CD14-positive monocyte (primary cell): ENCODE measurements at regions not wholly inside any gene's neighbourhood (a gene's known extent, or its start where the extent isn't known, plus 50 kb on each side); places are given as distances from the start of the nearest gene placed in this dataset.

Experiments
- DNase-seq, 3 donors: peaks; one replicate each; pipeline ENCODE4 v3.0.0-alpha.2; 2011 to 2022
- H2AFZ ChIP-seq: 2 replicates; pipeline ENCODE4 v1.6.0; 2012; ENCODE audit warnings: mild to moderate bottlenecking, low read depth, low read length, inconsistent platforms; ENCODE audit not compliant: insufficient read depth, poor library complexity, severe bottlenecking
- H3K27ac ChIP-seq, 2 donors: 1 replicate in 1 of 2; 2 replicates in 1 of 2; pipeline ENCODE4 v1.5.1; 2012 to 2013; ENCODE audit warnings: low read length in 2 of 2, control low read depth in 1 of 2, inconsistent platforms in 1 of 2, low read depth in 1 of 2, mild to moderate bottlenecking in 1 of 2
- H3K27me3 ChIP-seq, 2 donors: one replicate each; pipeline versions ENCODE4 v1.6.0 to v1.6.1; 2011 to 2013; ENCODE audit warnings: low read length in 2 of 2; ENCODE audit not compliant: control insufficient read depth in 2 of 2, insufficient read depth in 2 of 2
- H3K36me3 ChIP-seq, 2 donors: replicated peaks in 1 of 2; 1 replicate in 1 of 2; 2 replicates in 1 of 2; pipeline versions ENCODE4 v1.5.1 to v1.6.1; 2012 to 2013; ENCODE audit warnings: low read length in 2 of 2, control low read depth in 1 of 2, inconsistent platforms in 1 of 2, mild to moderate bottlenecking in 1 of 2; ENCODE audit not compliant: insufficient read depth in 2 of 2, control insufficient read depth in 1 of 2
- H3K4me1 ChIP-seq, 2 donors: 1 replicate in 1 of 2; 2 replicates in 1 of 2; pipeline versions ENCODE4 v1.5.1 to v1.6.1; 2012 to 2013; ENCODE audit warnings: low read length in 2 of 2, control low read depth in 1 of 2, inconsistent platforms in 1 of 2, mild to moderate bottlenecking in 1 of 2, moderate library complexity in 1 of 2; ENCODE audit not compliant: insufficient read depth in 2 of 2, control insufficient read depth in 1 of 2
- H3K4me2 ChIP-seq: replicated peaks from 2 replicates; pipeline ENCODE3; 2012; ENCODE audit warnings: low read length, moderate library complexity, mild to moderate bottlenecking; ENCODE audit not compliant: poor library complexity, severe bottlenecking; ENCODE audit errors: extremely low read depth
- H3K4me3 ChIP-seq, 3 experiments: fragments of 200-600 bp in 1 of 3; sonication (generic) in 1 of 3; replicated peaks in 1 of 3; 1 replicate in 2 of 3; 2 replicates in 1 of 3; pipeline ENCODE4 v1.5.1; 2011 to 2013; ENCODE audit warnings: low read length in 3 of 3, mild to moderate bottlenecking in 3 of 3, control low read depth in 2 of 3, low read depth in 2 of 3, inconsistent platforms in 1 of 3, moderate library complexity in 1 of 3
- H3K79me2 ChIP-seq: 2 replicates; pipeline ENCODE4 v1.6.0; 2012; ENCODE audit warnings: mild to moderate bottlenecking, control low read depth, inconsistent platforms, low read length, moderate library complexity; ENCODE audit not compliant: insufficient read depth
- H3K9ac ChIP-seq: 2 replicates; pipeline ENCODE4 v1.6.0; 2017; ENCODE audit warnings: low read length, mild to moderate bottlenecking; ENCODE audit not compliant: insufficient read depth, poor library complexity, severe bottlenecking
- H3K9me3 ChIP-seq, 2 donors: replicated peaks in 1 of 2; 1 replicate in 1 of 2; 2 replicates in 1 of 2; pipeline versions ENCODE4 v1.5.1 to v1.6.1; 2012 to 2013; ENCODE audit warnings: low read length in 2 of 2, control low read depth in 1 of 2; ENCODE audit not compliant: control insufficient read depth in 1 of 2, insufficient read depth in 1 of 2
- H4K20me1 ChIP-seq: 2 replicates; pipeline ENCODE4 v1.6.0; 2012; ENCODE audit warnings: mild to moderate bottlenecking, low read length, control low read depth, moderate library complexity; ENCODE audit not compliant: insufficient read depth
- H3K27ac Mint-ChIP-seq, 7 donors: one replicate each; pipeline ENCODE4 v1.8.0; 2020; ENCODE audit warnings: mild to moderate bottlenecking in 7 of 7, mixed read lengths in 7 of 7, moderate library complexity in 6 of 7, inconsistent platforms in 2 of 7
- H3K27me3 Mint-ChIP-seq, 3 donors: one replicate each; pipeline ENCODE4 v1.8.0; 2021 to 2022; ENCODE audit warnings: low read depth in 3 of 3, mild to moderate bottlenecking in 3 of 3, mixed read lengths in 3 of 3, moderate library complexity in 3 of 3, inconsistent platforms in 1 of 3
- H3K36me3 Mint-ChIP-seq, 2 donors: one replicate each; pipeline ENCODE4 v1.8.0; 2020; ENCODE audit warnings: mixed read lengths in 2 of 2, inconsistent platforms in 1 of 2, mild to moderate bottlenecking in 1 of 2
- H3K4me1 Mint-ChIP-seq: one replicate; pipeline ENCODE4 v1.8.0; 2020; ENCODE audit warnings: mild to moderate bottlenecking, mixed read lengths
- H3K4me3 Mint-ChIP-seq, 2 donors: one replicate each; pipeline ENCODE4 v1.8.0; 2020; ENCODE audit warnings: mild to moderate bottlenecking in 2 of 2, mixed read lengths in 2 of 2, moderate library complexity in 1 of 2
- H3K9me3 Mint-ChIP-seq, 7 donors: one replicate each; pipeline ENCODE4 v1.8.0; 2020 to 2022; ENCODE audit warnings: mixed read lengths in 7 of 7, mild to moderate bottlenecking in 6 of 7, moderate library complexity in 6 of 7, inconsistent platforms in 2 of 7
- CTCF ChIP-seq: fragments of 200-600 bp; IDR thresholded peaks from one replicate; pipeline ENCODE4 v1.8.0; 2022; ENCODE audit warnings: antibody characterized with exemption, mild to moderate bottlenecking
- WGBS: methylation state at CpG from one replicate; pipeline ENCODE4 v1.1.5; 2013; ENCODE audit warnings: missing lambda C conversion rate; ENCODE audit not compliant: insufficient coverage; 5-methylcytosine and 5-hydroxymethylcytosine counted together
- intact Hi-C, 2 donors: fragments of 100-400 bp; cut with micrococcal nuclease; formaldehyde crosslinking; loops; one replicate each; pipeline versions ENCODE4 v1.15.0 to v1.15.1; 2023

- Histone ChIP-seq H3K79me2 (no peaks in the 10 kb centered on the region), H3K4me1 (no peaks in the 10 kb centered on the region), H3K36me3 (no peaks in the 10 kb centered on the region), H2AFZ (peak overlapping the region; percentile 18), H3K9me3 (no peaks in the 10 kb centered on the region), H3K4me2 (no peak overlapping the region), H3K9ac (no peak overlapping the region), H3K27ac (no peak overlapping the region), H3K27me3 (no peaks in the 10 kb centered on the region), H3K4me3 (no peak overlapping the region), H4K20me1 (no peaks in the 10 kb centered on the region)
- H3K4me3 Mint-ChIP-seq = no peak overlapping the region
- DNase-seq = no peak
- H3K27ac Mint-ChIP-seq = no peak overlapping the region
- no peaks in the 10 kb centered on the region for H3K36me3 Mint-ChIP-seq
- no peak for TF ChIP-seq CTCF
- 100% methylated on average over 1 of the region's 4 CpGs for WGBS
- intact Hi-C loops = no loop called here
- H3K4me1 Mint-ChIP-seq = peaks cover 14% of the 10 kb centered on the region
- peaks cover 2 to 6% (median 3%) of the 10 kb centered on the region in 3 donors for H3K27me3 Mint-ChIP-seq
- H3K9me3 Mint-ChIP-seq = peaks cover 0 to 2% (median 0%) of the 10 kb centered on the region in 7 donors
Measured at GRCh38 chr3:193932576-193932975, 203.4 kb upstream of the HES1 start.

- 92% methylated on average over 1 of the region's 1 CpG for WGBS
- intact Hi-C loops = no loop called here
- Histone ChIP-seq H3K4me2 (no peak overlapping the region), H4K20me1 (no peaks in the 10 kb centered on the region), H3K4me3 (no peak overlapping the region), H3K9me3 (no peaks in the 10 kb centered on the region), H3K9ac (no peak overlapping the region), H3K36me3 (no peaks in the 10 kb centered on the region), H3K27me3 (peaks cover 0 to 3% of the 10 kb centered on the region in 2 donors), H2AFZ (no peak overlapping the region), H3K27ac (no peak overlapping the region), H3K4me1 (no peaks in the 10 kb centered on the region), H3K79me2 (no peaks in the 10 kb centered on the region)
- Mint-ChIP-seq H3K36me3 (no peaks in the 10 kb centered on the region), H3K27me3 (peaks cover 4 to 13% (median 9%) of the 10 kb centered on the region in 3 donors), H3K4me3 (no peak overlapping the region), H3K9me3 (peaks cover 0 to 2% (median 0%) of the 10 kb centered on the region in 7 donors), H3K27ac (no peak overlapping the region), H3K4me1 (peaks cover 14% of the 10 kb centered on the region)
- DNase-seq = no peak
- TF ChIP-seq CTCF = no peak
Measured at GRCh38 chr3:193933451-193933850, 202.5 kb upstream of the HES1 start.
